ENCODE measurements at regions not wholly inside any gene's neighbourhood (a gene's known extent, or its start where the extent isn't known, plus 50 kb on each side); places are given as distances from the start of the nearest gene placed in this dataset.

GRCh38 chr2:236768393-236769140, 198.9 kb downstream of the ACKR3 start:
- no peaks in the 10 kb centered on the region for H3K27me3 ChIP-seq
- H3K27ac ChIP-seq: no peak overlapping the region
- H3K4me1 ChIP-seq: no peaks in the 10 kb centered on the region
- TF ChIP-seq CTCF (IDR thresholded peaks at IDR 0.05): no peak
- no peaks in the 10 kb centered on the region for H3K36me3 ChIP-seq
- ATAC-seq: no peak
- DNase-seq: no peak
- no peak overlapping the region for H3K4me3 ChIP-seq
- intact Hi-C loops (cut with DNase I): no loop called here
- no peaks in the 10 kb centered on the region for H3K9me3 ChIP-seq

- H3K27ac ChIP-seq: no peak overlapping the region
- DNase-seq: no peak
- intact Hi-C loops (cut with DNase I): no loop called here
- TF ChIP-seq CTCF (IDR thresholded peaks at IDR 0.05): no peak
- no peak for ATAC-seq
- H3K4me3 ChIP-seq: no peak overlapping the region
- no peaks in the 10 kb centered on the region for H3K27me3 ChIP-seq
- H3K4me1 ChIP-seq: no peaks in the 10 kb centered on the region
- H3K9me3 ChIP-seq: no peaks in the 10 kb centered on the region
- H3K36me3 ChIP-seq: no peaks in the 10 kb centered on the region
Observed at GRCh38 chr2:236769981-236770671, 200.5 kb downstream of the ACKR3 start.

GRCh38 chr2:236772220-236772837, 202.7 kb downstream of the ACKR3 start:
- Histone ChIP-seq H3K4me3 (no peak overlapping the region), H3K9me3 (no peaks in the 10 kb centered on the region), H3K27me3 (no peaks in the 10 kb centered on the region), H3K27ac (no peak overlapping the region), H3K36me3 (no peaks in the 10 kb centered on the region), H3K4me1 (peaks cover 0 to 2% of the 10 kb centered on the region in 2 donors)
- DNase-seq (no peak), ATAC-seq (no peak)
- intact Hi-C loops (cut with DNase I): no loop called here
- TF ChIP-seq CTCF (IDR thresholded peaks at IDR 0.05): no peak

- Histone ChIP-seq H3K27ac (no peak overlapping the region), H3K9me3 (no peaks in the 10 kb centered on the region), H3K36me3 (no peaks in the 10 kb centered on the region), H3K4me1 (peaks cover 0 to 2% of the 10 kb centered on the region in 2 donors), H3K4me3 (no peak overlapping the region), H3K27me3 (no peaks in the 10 kb centered on the region)
- no peak for DNase-seq
- intact Hi-C loops (cut with DNase I): no loop called here
- ATAC-seq: no peak
- TF ChIP-seq CTCF (IDR thresholded peaks at IDR 0.05): no peak
Observed at GRCh38 chr2:236773206-236773605, 203.6 kb downstream of the ACKR3 start.

GRCh38 chr2:236774171-236774570, 204.5 kb downstream of the ACKR3 start:
- Histone ChIP-seq H3K27me3 (no peaks in the 10 kb centered on the region), H3K27ac (no peak overlapping the region), H3K9me3 (no peaks in the 10 kb centered on the region), H3K36me3 (no peaks in the 10 kb centered on the region), H3K4me1 (peaks cover 0 to 2% of the 10 kb centered on the region in 2 donors), H3K4me3 (no peak overlapping the region)
- TF ChIP-seq CTCF (IDR thresholded peaks at IDR 0.05): no peak
- DNase-seq: no peak
- intact Hi-C loops (cut with DNase I): no loop called here
- ATAC-seq: no peak

Measured in left lung (tissue), 4 donors.